Osteocyte (in vitro differentiated cells): ENCODE measurements at regions not wholly inside any gene's neighbourhood (a gene's known extent, or its start where the extent isn't known, plus 50 kb on each side); places are given as distances from the start of the nearest gene placed in this dataset.

Experiments
- DNase-seq: peaks from one replicate; pipeline ENCODE4 v3.0.0; 2021; ENCODE audit warnings: mixed read lengths; ENCODE audit not compliant: unreplicated experiment; ENCODE audit errors: extremely low spot score
- H3K27ac Mint-ChIP-seq: one replicate; pipeline ENCODE4 v1.8.0; 2021; ENCODE audit warnings: mild to moderate bottlenecking, mixed read lengths; ENCODE audit not compliant: unreplicated experiment
- H3K27me3 Mint-ChIP-seq: one replicate; pipeline ENCODE4 v1.8.0; 2021; ENCODE audit warnings: mixed read lengths; ENCODE audit not compliant: unreplicated experiment
- H3K36me3 Mint-ChIP-seq: one replicate; pipeline ENCODE4 v1.8.0; 2021; ENCODE audit warnings: mixed read lengths; ENCODE audit not compliant: unreplicated experiment
- H3K4me1 Mint-ChIP-seq: one replicate; pipeline ENCODE4 v1.8.0; 2021; ENCODE audit warnings: mixed read lengths; ENCODE audit not compliant: unreplicated experiment
- H3K4me3 Mint-ChIP-seq: one replicate; pipeline ENCODE4 v1.8.0; 2021; ENCODE audit warnings: mild to moderate bottlenecking, moderate library complexity, mixed read lengths; ENCODE audit not compliant: unreplicated experiment
- H3K9me3 Mint-ChIP-seq: one replicate; pipeline ENCODE4 v1.8.0; 2021; ENCODE audit warnings: mixed read lengths; ENCODE audit not compliant: unreplicated experiment
- CTCF ChIP-seq: fragments of 200-600 bp; sonication (generic); IDR thresholded peaks from 2 replicates; pipeline ENCODE4 v1.5.0; 2021; ENCODE audit warnings: antibody characterized with exemption, mild to moderate bottlenecking, moderate library complexity

GRCh38 chr9:78620764-78621163 lies 323.8 kb downstream of the PSAT1 start:
- no peak for TF ChIP-seq CTCF
- peak overlapping the region; percentile 25 for H3K27ac Mint-ChIP-seq
- no peak for DNase-seq
- no peaks in the 10 kb centered on the region for H3K27me3 Mint-ChIP-seq
- no peak overlapping the region for H3K4me3 Mint-ChIP-seq
- H3K9me3 Mint-ChIP-seq: no peaks in the 10 kb centered on the region
- peaks cover 15% of the 10 kb centered on the region for H3K4me1 Mint-ChIP-seq
- H3K36me3 Mint-ChIP-seq: no peaks in the 10 kb centered on the region

GRCh38 chr9:78622126-78622525 lies 325.2 kb downstream of the PSAT1 start:
- no peak for TF ChIP-seq CTCF
- H3K36me3 Mint-ChIP-seq: no peaks in the 10 kb centered on the region
- H3K27ac Mint-ChIP-seq: no peak overlapping the region
- no peak for DNase-seq
- H3K9me3 Mint-ChIP-seq: no peaks in the 10 kb centered on the region
- no peaks in the 10 kb centered on the region for H3K27me3 Mint-ChIP-seq
- peaks cover 15% of the 10 kb centered on the region for H3K4me1 Mint-ChIP-seq
- H3K4me3 Mint-ChIP-seq: no peak overlapping the region

- no peak for TF ChIP-seq CTCF
- H3K4me1 Mint-ChIP-seq: peaks cover 2% of the 10 kb centered on the region
- H3K4me3 Mint-ChIP-seq: no peak overlapping the region
- no peaks in the 10 kb centered on the region for H3K27me3 Mint-ChIP-seq
- no peak overlapping the region for H3K27ac Mint-ChIP-seq
- no peaks in the 10 kb centered on the region for H3K9me3 Mint-ChIP-seq
- no peak for DNase-seq
- no peaks in the 10 kb centered on the region for H3K36me3 Mint-ChIP-seq
Measured at GRCh38 chr9:78626971-78627370, 330.0 kb downstream of the PSAT1 start.

GRCh38 chr9:78630966-78631365 lies 334.0 kb downstream of the PSAT1 start:
- H3K4me3 Mint-ChIP-seq: no peak overlapping the region
- no peaks in the 10 kb centered on the region for H3K36me3 Mint-ChIP-seq
- no peak for TF ChIP-seq CTCF
- no peak for DNase-seq
- H3K27ac Mint-ChIP-seq: no peak overlapping the region
- H3K27me3 Mint-ChIP-seq: no peaks in the 10 kb centered on the region
- H3K9me3 Mint-ChIP-seq: peaks cover 3% of the 10 kb centered on the region
- H3K4me1 Mint-ChIP-seq: peaks cover 2% of the 10 kb centered on the region

GRCh38 chr9:78640728-78641127 lies 343.8 kb downstream of the PSAT1 start:
- Mint-ChIP-seq H3K27me3 (no peaks in the 10 kb centered on the region), H3K9me3 (peaks cover 11% of the 10 kb centered on the region), H3K27ac (no peak overlapping the region), H3K4me1 (no peaks in the 10 kb centered on the region), H3K36me3 (no peaks in the 10 kb centered on the region), H3K4me3 (no peak overlapping the region)
- DNase-seq: no peak
- TF ChIP-seq CTCF: no peak
